Suprapubic skin (tissue), 4 donors: ENCODE measurements at regions not wholly inside any gene's neighbourhood (a gene's known extent, or its start where the extent isn't known, plus 50 kb on each side); places are given as distances from the start of the nearest gene placed in this dataset.

Experiments used
- EP300 ChIP-seq: sonication (generic); formaldehyde crosslinking; IDR thresholded peaks from one replicate; pipeline ENCODE4 v1.6.1; 2017; ENCODE audit warnings: antibody characterized with exemption
- POLR2A ChIP-seq, 2 donors: fragments of 450-650 bp; IDR thresholded peaks; one replicate each; pipeline ENCODE4 v1.6.1; 2017; ENCODE audit warnings: antibody characterized with exemption in 2 of 2, mild to moderate bottlenecking in 2 of 2, moderate library complexity in 2 of 2
- POLR2AphosphoS5 ChIP-seq, 3 donors: sonication (generic); formaldehyde crosslinking; IDR thresholded peaks; one replicate each; pipeline ENCODE4 v1.6.1; 2017; ENCODE audit warnings: antibody characterized with exemption in 3 of 3
- TF ChIP-seq, protein P1 (sequence below), 2 donors: fragments of 200-600 bp in 1 of 2; fragments of 450-650 bp in 1 of 2; sonication (generic) in 1 of 2; IDR thresholded peaks; one replicate each; pipeline ENCODE4 v1.5.1; 2016 to 2019; ENCODE audit warnings: antibody characterized with exemption in 2 of 2, mild to moderate bottlenecking in 1 of 2, moderate library complexity in 1 of 2

DNA sequence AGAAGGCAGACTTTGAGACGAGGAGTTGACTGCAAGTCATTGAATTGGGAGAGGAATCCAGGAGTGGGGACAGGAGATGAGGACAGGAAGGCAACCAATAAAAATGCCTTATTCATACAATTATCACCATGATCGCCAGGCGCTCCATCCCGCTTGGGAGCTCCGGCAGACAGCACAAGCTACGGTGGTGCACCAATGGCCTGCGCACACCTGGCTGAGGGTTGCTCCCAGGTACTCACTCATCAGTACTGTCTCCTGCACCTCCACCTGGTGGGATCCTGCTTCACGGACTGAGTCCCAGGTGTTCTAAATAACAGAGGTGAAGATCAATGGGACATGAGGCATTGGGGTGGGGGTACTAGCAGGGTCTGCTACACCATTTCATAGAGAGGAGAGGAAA is 160.0 kb upstream of the TNRC6C start:
- TF ChIP-seq POLR2A (IDR thresholded peaks at IDR 0.05), result no peak
- no peak for TF ChIP-seq EP300
- TF ChIP-seq POLR2AphosphoS5 (IDR thresholded peaks at IDR 0.05), result no peak
- TF ChIP-seq, protein P1, sequence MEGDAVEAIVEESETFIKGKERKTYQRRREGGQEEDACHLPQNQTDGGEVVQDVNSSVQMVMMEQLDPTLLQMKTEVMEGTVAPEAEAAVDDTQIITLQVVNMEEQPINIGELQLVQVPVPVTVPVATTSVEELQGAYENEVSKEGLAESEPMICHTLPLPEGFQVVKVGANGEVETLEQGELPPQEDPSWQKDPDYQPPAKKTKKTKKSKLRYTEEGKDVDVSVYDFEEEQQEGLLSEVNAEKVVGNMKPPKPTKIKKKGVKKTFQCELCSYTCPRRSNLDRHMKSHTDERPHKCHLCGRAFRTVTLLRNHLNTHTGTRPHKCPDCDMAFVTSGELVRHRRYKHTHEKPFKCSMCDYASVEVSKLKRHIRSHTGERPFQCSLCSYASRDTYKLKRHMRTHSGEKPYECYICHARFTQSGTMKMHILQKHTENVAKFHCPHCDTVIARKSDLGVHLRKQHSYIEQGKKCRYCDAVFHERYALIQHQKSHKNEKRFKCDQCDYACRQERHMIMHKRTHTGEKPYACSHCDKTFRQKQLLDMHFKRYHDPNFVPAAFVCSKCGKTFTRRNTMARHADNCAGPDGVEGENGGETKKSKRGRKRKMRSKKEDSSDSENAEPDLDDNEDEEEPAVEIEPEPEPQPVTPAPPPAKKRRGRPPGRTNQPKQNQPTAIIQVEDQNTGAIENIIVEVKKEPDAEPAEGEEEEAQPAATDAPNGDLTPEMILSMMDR (IDR thresholded peaks at IDR 0.05), result no peak
